GM12891 (cell line): ENCODE measurements at regions not wholly inside any gene's neighbourhood (a gene's known extent, or its start where the extent isn't known, plus 50 kb on each side); places are given as distances from the start of the nearest gene placed in this dataset.

Source experiments
- POLR2A ChIP-seq: IDR thresholded peaks from 2 replicates; pipeline ENCODE4 v1.6.1; 2011; ENCODE audit warnings: low read depth, low read length, control low read depth
- POLR2AphosphoS5 ChIP-seq: IDR thresholded peaks from 2 replicates; pipeline ENCODE4 v1.6.1; 2011; ENCODE audit warnings: low read depth, low read length, control low read depth
- POU2F2 ChIP-seq: IDR thresholded peaks from 2 replicates; pipeline ENCODE4 v1.6.1; 2011; ENCODE audit warnings: low read depth, mild to moderate bottlenecking, control low read depth, low read length, moderate library complexity

- TF ChIP-seq POLR2A (no peak), POLR2AphosphoS5 (no peak), POU2F2 (no peak)
Observed at GRCh38 chrX:34491126-34491525, 166.0 kb downstream of the TMEM47 start.
